ENCODE measurements at regions not wholly inside any gene's neighbourhood (a gene's known extent, or its start where the extent isn't known, plus 50 kb on each side); places are given as distances from the start of the nearest gene placed in this dataset.

- no peak for TF ChIP-seq CTCF (IDR thresholded peaks at IDR 0.05; ENCODE audit: low read depth, low read length)
- TF ChIP-seq EZH2phosphoT487 (IDR thresholded peaks at IDR 0.05; ENCODE audit: low read depth) = no peak
Measured at GRCh38 chr12:9271875-9272274, 63.7 kb upstream of the PZP start.
